K562 (cell line): ENCODE measurements at regions not wholly inside any gene's neighbourhood (a gene's known extent, or its start where the extent isn't known, plus 50 kb on each side); places are given as distances from the start of the nearest gene placed in this dataset.

Experiments
- BRCA1 ChIP-seq, 2 experiments: fragments of 450-650 bp in 1 of 2; sonication (generic) in 1 of 2; formaldehyde crosslinking in 1 of 2; IDR thresholded peaks; 2 replicates each; pipeline versions ENCODE4 v1.5.0 to v1.6.1; 2017 to 2020; ENCODE audit warnings: mild to moderate bottlenecking in 1 of 2, missing genetic modification reagents in 1 of 2
- CUX1 ChIP-seq: fragments of 200-800 bp; sonication (Bioruptor generic); IDR thresholded peaks from 2 replicates; pipeline ENCODE4 v1.6.1; 2016; ENCODE audit warnings: missing genetic modification characterization, missing compliant biosample characterization
- NFYB ChIP-seq: IDR thresholded peaks from 2 replicates; pipeline ENCODE4 v1.6.1; 2011; ENCODE audit warnings: mild to moderate bottlenecking, moderate library complexity; ENCODE audit not compliant: insufficient read length; ENCODE audit errors: extremely low read depth
- U2AF1 ChIP-seq: fragments of 200-400 bp; formaldehyde crosslinking; optimal IDR thresholded peaks from 2 replicates; pipeline ENCODE3; 2017; ENCODE audit warnings: mild to moderate bottlenecking, low read depth, low read length, moderate library complexity

- no peak for TF ChIP-seq CUX1
- no peak for TF ChIP-seq BRCA1 (IDR thresholded peaks at IDR 0.05)
- TF ChIP-seq BRCA1 (CRISPR knock-in tag; IDR thresholded peaks at IDR 0.05) = no peak
- TF ChIP-seq U2AF1 = no peak
- no peak for TF ChIP-seq NFYB
Observed at GRCh38 chr4:134798573-134798972, 597.0 kb upstream of the PABPC4L start.
